ENCODE measurements at regions not wholly inside any gene's neighbourhood (a gene's known extent, or its start where the extent isn't known, plus 50 kb on each side); places are given as distances from the start of the nearest gene placed in this dataset.

DNA sequence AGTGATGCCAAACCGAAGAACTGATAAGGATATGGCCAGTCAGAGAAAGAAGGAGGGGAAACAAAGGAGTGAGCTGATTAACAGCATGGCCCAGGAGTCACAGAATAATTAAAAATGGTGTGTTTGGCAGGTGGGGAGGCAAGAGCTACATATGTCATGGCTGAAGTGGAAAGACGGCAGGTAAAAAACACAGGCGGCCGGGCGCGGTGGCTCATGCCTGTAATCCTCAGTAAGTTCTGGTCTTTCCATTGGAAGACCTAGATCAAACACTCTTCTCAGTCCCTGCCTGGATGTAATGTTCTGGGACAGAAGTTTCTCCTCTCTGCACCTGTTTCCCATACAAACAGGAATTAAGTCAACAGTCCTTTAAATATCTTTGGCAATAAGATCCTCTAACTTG lies 503.9 kb downstream of the STIM2 start:
- no peaks in the 10 kb centered on the region for H3K9me3 ChIP-seq (ENCODE audit: control insufficient read depth in 2 of 3, insufficient read depth in 1 of 3, low read length in 3 of 3)
- intact Hi-C loops (cut with DNase I), result no loop called here
- no peak overlapping the region for H3K27ac ChIP-seq (ENCODE audit: low read depth in 2 of 2, low read length in 2 of 2)
- no peak for FAIRE-seq
- DNase-seq, result no peak
- H3K4me3 ChIP-seq (ENCODE audit: low read length in 3 of 3), result no peak overlapping the region
- H3K9ac ChIP-seq (ENCODE audit: low read length in 3 of 3), result no peak overlapping the region
- TF ChIP-seq, protein P1, sequence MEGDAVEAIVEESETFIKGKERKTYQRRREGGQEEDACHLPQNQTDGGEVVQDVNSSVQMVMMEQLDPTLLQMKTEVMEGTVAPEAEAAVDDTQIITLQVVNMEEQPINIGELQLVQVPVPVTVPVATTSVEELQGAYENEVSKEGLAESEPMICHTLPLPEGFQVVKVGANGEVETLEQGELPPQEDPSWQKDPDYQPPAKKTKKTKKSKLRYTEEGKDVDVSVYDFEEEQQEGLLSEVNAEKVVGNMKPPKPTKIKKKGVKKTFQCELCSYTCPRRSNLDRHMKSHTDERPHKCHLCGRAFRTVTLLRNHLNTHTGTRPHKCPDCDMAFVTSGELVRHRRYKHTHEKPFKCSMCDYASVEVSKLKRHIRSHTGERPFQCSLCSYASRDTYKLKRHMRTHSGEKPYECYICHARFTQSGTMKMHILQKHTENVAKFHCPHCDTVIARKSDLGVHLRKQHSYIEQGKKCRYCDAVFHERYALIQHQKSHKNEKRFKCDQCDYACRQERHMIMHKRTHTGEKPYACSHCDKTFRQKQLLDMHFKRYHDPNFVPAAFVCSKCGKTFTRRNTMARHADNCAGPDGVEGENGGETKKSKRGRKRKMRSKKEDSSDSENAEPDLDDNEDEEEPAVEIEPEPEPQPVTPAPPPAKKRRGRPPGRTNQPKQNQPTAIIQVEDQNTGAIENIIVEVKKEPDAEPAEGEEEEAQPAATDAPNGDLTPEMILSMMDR (IDR thresholded peaks at IDR 0.05; ENCODE audit: borderline replicate concordance, extremely low read depth, insufficient read depth), result no peak
- H3K36me3 ChIP-seq (ENCODE audit: control insufficient read depth in 2 of 3, insufficient read depth in 3 of 3, low read length in 3 of 3), result no peaks in the 10 kb centered on the region
- H3K27me3 ChIP-seq (ENCODE audit: control insufficient read depth, insufficient read depth, low read length), result no peaks in the 10 kb centered on the region
- no peaks in the 10 kb centered on the region for H3K4me1 ChIP-seq (ENCODE audit: control insufficient read depth in 2 of 3, insufficient read depth in 2 of 3, low read depth in 1 of 3, low read length in 3 of 3)

DNA sequence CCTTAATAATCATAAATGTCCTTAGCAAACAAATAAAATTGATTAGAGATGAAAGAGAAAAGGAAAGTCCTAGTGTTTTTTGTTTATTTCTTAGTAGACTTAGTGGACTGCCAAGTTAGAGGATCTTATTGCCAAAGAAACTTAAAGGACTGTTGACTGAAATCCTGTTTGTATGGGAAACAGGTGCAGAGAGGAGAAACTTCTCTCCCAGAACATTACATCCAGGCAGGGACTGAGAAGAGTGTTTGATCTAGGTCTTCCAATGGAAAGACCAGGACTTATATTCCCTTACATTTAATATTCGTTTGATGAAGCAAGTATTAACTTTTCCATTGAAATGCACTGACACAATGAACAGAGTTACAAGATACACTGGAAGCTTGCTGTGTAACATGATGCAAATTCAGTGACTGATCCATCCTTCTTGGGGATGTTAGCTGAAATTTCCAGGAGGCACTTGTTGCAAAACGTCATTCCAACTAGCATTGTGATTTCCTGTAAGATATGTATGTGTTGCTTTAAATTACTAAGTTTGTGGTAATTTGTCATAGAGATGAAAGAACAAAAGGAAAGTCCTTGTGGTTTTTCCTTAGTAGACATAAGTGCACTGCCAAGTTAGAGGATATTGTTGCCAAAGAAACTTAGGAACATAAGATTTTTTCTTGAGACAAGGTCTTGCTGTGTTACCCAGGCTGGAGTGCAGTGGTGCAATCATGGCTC lies 505.6 kb downstream of the STIM2 start:
- intact Hi-C loops (cut with DNase I), result no loop called here
- FAIRE-seq, result no peak
- Histone ChIP-seq H3K27ac (ENCODE audit: low read depth in 2 of 2, low read length in 2 of 2) (no peak overlapping the region), H3K27me3 (ENCODE audit: control insufficient read depth, insufficient read depth, low read length) (no peaks in the 10 kb centered on the region), H3K9me3 (ENCODE audit: control insufficient read depth in 2 of 3, insufficient read depth in 1 of 3, low read length in 3 of 3) (no peaks in the 10 kb centered on the region), H3K9ac (ENCODE audit: low read length in 3 of 3) (no peak overlapping the region), H3K4me1 (ENCODE audit: control insufficient read depth in 2 of 3, insufficient read depth in 2 of 3, low read depth in 1 of 3, low read length in 3 of 3) (no peaks in the 10 kb centered on the region), H3K4me3 (ENCODE audit: low read length in 3 of 3) (no peak overlapping the region), H3K36me3 (ENCODE audit: control insufficient read depth in 2 of 3, insufficient read depth in 3 of 3, low read length in 3 of 3) (no peaks in the 10 kb centered on the region)
- no peak for DNase-seq
- TF ChIP-seq, protein P1 (IDR thresholded peaks at IDR 0.05; ENCODE audit: borderline replicate concordance, extremely low read depth, insufficient read depth), result no peak

DNA sequence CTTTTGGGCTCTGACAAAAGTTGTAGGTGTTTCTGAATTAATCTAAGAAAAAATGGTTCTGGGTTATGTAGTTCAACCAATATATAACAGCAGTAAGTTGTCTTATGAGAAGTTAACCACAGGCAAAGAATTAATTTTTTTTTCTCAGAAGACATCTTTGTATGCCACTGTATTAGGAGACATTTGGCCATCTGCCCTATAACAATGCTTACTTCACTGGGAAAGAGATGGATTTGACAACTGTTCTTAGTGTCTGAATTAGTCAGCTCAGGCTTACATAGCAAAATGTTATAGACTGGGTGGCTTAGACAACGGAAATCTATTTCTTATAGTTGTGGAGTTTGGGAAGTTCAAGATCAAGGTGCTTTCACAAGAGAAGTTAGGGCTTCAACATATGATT lies 508.1 kb downstream of the STIM2 start:
- Histone ChIP-seq H3K4me3 (ENCODE audit: low read length in 3 of 3) (no peak overlapping the region), H3K36me3 (ENCODE audit: control insufficient read depth in 2 of 3, insufficient read depth in 3 of 3, low read length in 3 of 3) (no peaks in the 10 kb centered on the region), H3K9me3 (ENCODE audit: control insufficient read depth in 2 of 3, insufficient read depth in 1 of 3, low read length in 3 of 3) (no peaks in the 10 kb centered on the region), H3K9ac (ENCODE audit: low read length in 3 of 3) (no peak overlapping the region), H3K27ac (ENCODE audit: low read depth in 2 of 2, low read length in 2 of 2) (no peak overlapping the region), H3K4me1 (ENCODE audit: control insufficient read depth in 2 of 3, insufficient read depth in 2 of 3, low read depth in 1 of 3, low read length in 3 of 3) (no peaks in the 10 kb centered on the region), H3K27me3 (ENCODE audit: control insufficient read depth, insufficient read depth, low read length) (no peaks in the 10 kb centered on the region)
- FAIRE-seq, result no peak
- no peak for DNase-seq
- TF ChIP-seq, protein P1 (IDR thresholded peaks at IDR 0.05; ENCODE audit: borderline replicate concordance, extremely low read depth, insufficient read depth), result no peak
- intact Hi-C loops (cut with DNase I), result no loop called here

DNA sequence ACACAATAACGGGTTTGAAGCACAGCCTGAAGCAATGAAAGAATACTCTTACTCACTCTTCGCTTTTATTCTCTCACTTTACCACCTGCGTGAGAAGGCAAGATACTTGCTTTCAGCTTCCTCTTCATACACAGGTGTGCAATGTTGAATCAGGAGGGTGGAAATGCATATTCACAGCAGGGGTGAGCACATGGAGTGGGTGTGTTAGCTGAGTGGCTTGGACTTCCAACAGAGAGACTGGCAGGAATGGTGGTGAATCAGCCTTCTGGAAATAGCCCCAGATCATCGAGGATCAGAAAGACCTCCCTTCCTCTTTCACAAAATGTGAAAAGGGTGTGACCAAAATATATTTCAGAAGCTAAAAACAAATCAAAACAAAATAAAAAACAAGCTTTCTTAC lies 521.2 kb downstream of the STIM2 start:
- Histone ChIP-seq H3K27ac (ENCODE audit: low read depth in 2 of 2, low read length in 2 of 2) (no peak overlapping the region), H3K36me3 (ENCODE audit: control insufficient read depth in 2 of 3, insufficient read depth in 3 of 3, low read length in 3 of 3) (no peaks in the 10 kb centered on the region), H3K27me3 (ENCODE audit: control insufficient read depth, insufficient read depth, low read length) (no peaks in the 10 kb centered on the region), H3K4me3 (ENCODE audit: low read length in 3 of 3) (no peak overlapping the region), H3K9ac (ENCODE audit: low read length in 3 of 3) (no peak overlapping the region), H3K9me3 (ENCODE audit: control insufficient read depth in 2 of 3, insufficient read depth in 1 of 3, low read length in 3 of 3) (peaks cover 0 to 2% (median 0%) of the 10 kb centered on the region in 3 donors), H3K4me1 (ENCODE audit: control insufficient read depth in 2 of 3, insufficient read depth in 2 of 3, low read depth in 1 of 3, low read length in 3 of 3) (no peaks in the 10 kb centered on the region)
- TF ChIP-seq, protein P1 (IDR thresholded peaks at IDR 0.05; ENCODE audit: borderline replicate concordance, extremely low read depth, insufficient read depth), result no peak
- DNase-seq (no peak), FAIRE-seq (no peak)
- intact Hi-C loops (cut with DNase I), result no loop called here
